CD4-positive, alpha-beta T cell treated with Interleukin-21 for 1 hour (primary cell): ENCODE measurements at regions not wholly inside any gene's neighbourhood (a gene's known extent, or its start where the extent isn't known, plus 50 kb on each side); places are given as distances from the start of the nearest gene placed in this dataset.

Experiments used
- DNase-seq: peaks from one replicate; pipeline ENCODE4 v3.0.0-alpha.2; 2020

DNA sequence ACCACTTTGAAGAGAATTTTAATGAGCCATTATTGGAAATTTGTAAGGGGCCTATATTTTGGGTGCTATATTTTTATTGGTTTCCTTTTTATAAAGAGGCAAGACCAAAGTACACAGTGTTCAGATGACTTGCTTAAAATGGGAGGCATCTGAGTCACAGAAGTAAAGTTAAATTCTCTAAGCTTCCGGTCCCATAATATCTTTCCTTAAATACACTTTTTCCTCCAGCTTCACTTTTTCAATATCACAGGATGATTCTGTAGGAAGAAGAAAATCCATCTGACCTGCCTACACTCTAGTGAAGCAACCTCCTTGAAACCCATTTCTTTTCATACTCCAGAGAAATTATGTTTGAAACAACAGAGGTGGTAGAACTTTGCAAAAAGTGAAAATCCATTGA lies 274.0 kb downstream of the PIK3R1 start:
- no peak for DNase-seq

DNA sequence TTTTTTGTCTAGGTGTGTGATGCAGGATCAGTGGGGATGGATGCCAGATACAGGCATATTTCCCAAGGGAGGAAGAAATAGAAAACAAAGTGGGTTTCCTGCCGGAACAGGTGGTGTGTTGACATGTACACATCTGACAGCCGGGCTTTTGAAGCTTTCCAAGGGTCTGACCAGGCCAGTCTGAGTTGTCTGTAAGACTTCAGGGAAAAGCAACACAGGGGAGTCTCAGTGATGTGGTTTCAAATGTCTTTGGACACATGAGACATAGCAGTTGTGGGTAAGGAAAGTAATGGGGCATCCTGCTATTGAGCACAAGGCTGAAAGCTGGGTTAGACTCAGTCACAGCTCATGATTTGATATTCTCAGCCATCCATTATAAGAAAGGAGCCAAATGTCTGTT lies 274.9 kb downstream of the PIK3R1 start:
- no peak for DNase-seq

DNA sequence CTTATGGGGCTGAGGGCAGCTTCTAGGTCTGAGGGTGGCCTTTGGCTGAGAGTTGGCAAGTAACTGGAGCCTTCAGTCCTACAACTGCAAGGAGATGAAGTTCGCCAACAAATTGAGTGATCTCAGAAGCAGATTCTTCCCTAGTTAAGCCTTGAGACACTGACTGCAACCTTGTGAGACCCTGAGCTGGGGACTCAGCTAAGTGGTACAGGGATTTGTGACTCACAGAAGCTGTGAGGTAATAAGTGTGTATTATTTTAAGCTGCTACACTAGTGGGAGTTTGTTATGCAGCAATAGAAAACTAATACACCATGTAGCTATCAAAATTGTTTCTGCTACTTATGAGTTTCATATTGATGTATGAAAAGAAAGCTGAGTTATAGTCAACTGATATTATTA lies 279.2 kb downstream of the PIK3R1 start:
- DNase-seq, result no peak

DNA sequence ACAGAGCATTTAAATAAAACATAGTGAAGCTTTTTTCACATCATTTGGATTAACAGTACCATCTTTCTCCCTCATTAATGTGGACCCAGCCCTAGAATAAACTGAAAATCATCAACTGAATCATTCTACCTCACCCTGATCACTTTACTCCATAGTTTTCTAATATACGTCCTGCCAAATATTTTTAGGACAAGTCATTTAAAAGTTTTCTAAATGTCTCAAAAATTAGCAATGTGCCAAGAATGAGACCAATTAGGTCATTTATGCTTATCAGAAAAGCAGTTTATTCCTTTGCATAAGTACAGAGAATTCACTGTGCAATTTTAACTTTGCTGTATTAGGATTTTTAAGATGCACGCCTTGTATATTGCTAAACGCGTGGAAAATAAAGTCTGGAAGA lies 284.4 kb downstream of the PIK3R1 start:
- no peak for DNase-seq

DNA sequence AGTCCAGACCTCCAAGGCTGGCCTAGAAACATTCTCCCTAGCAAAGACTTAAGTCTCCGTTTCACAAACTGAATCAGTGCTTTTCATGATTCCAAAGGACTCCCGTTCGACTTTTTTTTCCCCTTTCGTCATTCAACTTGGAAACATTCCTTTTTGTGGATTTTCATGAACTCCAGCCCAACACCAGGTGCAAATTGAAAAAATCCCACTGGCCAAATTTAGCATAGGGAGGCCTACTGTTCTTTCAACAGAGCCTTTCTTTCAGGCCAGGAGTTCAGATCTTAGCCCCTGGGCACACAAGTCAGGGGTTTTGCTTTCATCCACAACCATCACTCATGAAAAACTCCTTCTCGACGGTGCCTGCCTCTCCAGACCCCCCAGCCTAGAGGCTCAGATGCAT lies 285.3 kb downstream of the PIK3R1 start:
- no peak for DNase-seq

DNA sequence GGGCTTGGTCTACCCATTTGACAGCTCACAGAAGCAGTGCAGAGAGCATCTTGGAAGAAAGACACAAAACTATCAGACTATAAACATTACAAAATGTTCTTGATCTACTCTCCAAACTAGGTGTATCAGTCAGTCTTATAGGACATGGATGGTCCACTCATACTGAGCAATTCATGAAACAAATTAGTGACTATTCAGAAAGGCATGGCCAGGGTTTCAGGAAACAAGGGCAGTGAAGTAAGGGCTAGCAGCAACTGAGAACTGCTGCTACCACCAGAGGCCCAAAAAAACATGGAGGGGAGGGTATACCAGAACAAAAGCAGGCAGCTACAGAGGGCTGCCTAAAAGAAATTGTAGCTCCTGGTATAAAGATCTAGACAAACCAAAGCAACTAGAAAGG lies 287.0 kb downstream of the PIK3R1 start:
- DNase-seq, result no peak

DNA sequence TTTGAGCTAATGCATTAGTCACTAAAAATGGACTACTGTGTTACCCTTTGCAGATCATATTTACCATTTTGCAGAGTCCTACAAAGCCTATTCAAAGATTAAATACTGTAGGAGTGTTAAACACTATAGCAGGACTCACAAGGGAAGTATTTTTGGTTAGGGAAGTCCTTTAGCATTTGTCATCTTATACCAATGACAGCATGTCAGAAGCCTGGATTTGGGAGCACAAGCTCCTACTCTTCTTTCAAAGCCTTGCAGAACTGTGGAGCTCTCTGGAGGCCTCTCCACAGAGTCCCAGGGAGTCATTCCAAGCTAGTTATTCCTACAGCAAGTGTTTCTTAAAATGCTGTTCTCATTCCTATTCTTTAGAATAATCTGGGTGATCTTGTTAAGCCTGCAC lies 288.8 kb downstream of the PIK3R1 start:
- DNase-seq, result no peak

DNA sequence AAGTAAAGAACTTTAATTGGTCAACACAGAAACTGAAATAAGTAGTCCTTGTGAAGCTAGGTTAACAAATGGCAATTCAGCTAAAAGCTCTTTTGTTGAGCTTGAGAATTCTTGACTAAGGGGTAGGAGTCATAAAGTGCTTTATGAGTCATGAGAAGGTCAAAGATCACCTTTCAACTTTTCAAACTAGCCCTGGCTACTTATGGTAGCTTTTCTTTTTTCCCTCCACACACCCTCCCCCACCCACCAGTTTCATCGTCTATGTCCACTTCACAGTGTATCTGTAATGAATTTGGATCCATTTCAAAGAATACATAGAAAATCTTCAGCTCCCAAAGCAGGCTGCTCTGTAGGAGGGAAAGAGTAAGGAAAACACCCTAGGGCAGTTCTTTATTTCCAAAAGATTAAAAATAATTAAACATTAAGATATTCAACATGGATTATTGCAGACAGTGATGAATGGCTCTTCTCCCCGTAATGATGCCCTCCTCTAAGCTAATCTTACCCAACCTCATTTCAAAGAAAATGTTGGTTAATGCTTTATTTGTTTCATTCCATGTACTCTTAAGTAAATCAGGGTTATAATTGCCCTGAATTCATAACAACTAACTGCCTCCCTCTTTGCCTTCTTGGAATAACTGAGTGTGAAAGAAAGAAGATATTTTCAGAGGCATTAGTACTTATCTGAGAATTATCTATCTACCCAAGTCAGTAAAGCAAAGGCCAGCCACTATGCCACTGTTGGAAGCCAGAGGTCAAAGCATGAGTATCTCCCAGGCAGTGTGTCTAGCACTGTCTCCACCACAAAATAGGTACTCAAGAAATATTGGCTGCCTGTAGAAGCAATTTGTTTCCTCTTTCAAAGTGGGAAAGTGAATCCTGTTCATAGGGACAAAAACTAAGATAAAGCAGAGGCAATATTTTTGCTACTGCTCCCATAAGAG lies 290.6 kb downstream of the PIK3R1 start:
- DNase-seq, result no peak

DNA sequence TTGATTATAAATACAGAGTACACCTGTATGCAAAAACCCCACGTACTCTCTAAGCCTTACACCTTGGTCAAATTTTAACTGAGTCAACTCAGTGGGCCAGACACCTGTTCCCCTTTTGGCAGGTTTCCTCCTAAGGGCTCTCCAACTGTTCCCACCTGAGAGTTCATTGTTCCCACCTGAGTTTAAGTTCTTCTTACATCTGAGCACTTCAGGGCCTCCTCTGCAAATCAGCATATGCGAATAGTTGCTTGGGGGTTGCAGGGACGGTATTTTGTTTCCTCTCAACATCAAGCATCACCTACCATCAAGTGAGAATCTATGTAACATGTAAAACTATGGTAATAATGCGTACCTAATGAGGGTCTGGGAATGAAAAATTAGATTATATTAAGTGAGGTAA lies 300.0 kb downstream of the PIK3R1 start:
- DNase-seq, result no peak

DNA sequence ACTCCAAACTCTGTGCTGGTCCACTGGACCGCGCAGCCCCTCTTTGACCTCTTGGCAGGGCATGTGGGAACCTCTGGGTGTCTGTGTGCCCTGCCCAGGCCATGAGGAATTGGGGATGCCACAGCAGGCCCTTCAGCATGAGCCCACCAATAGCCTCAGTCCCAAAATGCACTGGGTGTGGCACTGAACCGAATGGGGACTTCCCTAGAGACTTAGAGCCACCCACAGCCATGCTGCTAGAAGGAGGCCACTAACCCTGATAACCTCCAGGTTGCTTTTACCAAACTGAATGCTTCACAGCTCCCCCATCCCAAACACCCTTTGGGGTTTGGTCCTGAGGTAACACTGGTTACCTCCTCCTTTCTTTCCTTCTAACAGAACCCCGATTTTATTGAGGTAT lies 302.7 kb downstream of the PIK3R1 start:
- no peak for DNase-seq

DNA sequence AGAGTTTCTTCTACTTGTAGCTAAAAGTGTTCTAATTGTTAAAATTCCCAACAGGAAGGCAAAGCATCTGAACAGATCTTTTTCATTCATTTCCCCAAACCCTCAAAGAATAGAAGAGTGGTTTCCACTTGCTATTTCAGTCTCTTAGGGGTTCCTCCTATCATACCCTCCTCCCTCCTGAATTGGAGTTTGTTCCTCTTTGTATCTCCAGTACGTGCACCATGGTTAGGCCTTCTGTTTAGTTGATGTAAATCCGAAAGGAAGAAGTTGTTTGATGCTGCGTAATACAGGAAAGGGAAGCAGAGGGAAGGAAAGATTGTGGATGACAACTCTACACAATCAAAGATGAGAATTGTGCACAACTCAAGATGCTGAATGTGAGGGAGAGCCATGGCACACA lies 303.6 kb downstream of the PIK3R1 start:
- DNase-seq, result no peak

DNA sequence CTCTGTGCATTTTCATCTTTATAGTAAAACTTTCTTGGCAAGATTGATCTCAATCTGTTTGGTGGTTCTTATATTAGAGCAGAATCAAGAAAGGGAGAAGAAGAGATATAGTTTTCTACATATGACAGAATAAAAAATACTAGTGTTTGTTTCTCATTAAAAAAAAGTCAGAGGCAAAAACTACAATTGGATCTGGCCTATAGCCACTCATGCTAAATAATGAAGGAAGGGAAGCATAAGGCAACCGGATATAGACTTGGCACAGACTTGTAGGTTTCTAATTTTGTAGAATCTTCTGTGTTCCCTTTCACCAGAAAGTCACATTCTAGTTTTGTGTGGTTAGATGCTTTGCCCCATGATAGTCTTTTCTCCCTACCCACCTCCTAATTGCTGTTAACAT lies 306.2 kb downstream of the PIK3R1 start:
- DNase-seq, result no peak

DNA sequence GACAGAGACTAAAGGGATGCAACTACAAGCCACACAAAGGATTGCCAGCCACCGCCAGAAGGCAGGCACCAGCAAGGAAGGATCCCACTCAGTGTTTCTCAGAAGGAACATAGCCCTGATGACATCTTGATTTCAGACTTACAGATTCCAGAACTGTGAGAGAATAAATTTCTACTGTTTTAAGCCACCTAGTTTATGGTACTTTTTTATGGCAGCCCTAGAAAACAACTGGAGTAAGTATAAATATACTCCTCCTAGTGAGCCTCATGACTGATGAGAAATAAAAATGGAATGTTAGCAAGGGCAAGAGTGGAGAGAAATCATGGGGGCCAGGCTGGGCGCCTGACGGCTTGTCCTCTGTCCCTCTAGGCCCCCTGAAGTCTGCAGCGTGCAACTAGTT lies 307.3 kb downstream of the PIK3R1 start:
- no peak for DNase-seq

DNA sequence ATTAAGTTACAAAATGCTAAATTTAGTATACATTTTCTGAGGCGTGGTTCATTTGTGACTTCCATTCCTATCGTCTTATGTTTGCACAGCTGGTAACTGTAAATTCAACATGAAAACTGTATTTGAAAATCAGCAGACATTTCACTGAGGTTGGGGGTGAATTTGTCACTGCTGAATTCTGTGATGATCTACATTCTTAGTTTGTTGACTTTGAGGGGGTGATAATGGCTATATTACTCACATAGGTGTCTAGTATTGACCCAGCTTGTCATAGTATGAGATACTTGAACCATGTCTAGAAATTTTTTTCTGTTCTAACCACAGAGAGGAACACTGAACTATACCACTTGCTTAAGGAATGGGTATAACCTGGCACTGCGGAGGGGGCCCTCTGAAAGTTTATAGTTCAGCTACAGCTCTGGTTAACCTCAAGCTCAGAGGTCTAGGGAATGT lies 313.3 kb downstream of the PIK3R1 start:
- DNase-seq, result no peak

DNA sequence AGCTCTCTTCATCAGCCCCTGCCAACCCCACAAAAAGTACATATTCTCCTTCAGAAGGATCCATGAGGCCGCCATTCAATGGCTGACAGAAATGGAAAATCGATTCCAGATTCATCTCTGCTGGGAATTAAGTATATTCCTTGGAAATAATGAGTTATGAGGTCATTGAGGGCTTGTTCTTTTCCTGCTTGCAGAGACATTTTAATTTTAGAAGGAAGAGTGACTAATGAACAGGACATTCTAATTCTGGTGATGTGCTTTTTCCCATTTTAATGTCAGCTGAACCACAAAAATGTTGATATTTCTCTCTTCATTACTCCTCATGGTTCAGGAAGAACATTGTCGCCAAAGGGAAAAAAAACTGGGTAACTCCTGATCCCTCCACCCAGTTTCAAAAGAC lies 314.0 kb downstream of the PIK3R1 start:
- no peak for DNase-seq

DNA sequence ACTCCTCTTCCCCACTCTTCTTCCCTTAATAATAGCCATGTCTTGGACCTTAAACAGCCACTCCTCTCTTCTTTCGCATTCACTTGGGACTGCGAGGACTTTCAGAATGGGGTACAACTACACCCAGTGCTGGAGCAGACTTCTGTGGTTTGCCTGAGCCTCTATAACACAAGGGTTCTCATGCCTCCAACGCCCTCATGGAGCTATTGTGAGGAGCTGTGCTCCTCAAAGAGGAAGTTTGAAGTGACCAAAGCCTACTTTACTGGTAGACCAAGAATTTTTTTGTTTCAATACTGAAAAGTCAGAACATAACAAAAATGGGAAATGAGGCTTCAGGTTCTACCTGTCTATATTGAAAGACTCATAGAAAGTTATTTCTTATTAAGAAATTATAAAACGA lies 316.4 kb downstream of the PIK3R1 start:
- DNase-seq, result no peak

DNA sequence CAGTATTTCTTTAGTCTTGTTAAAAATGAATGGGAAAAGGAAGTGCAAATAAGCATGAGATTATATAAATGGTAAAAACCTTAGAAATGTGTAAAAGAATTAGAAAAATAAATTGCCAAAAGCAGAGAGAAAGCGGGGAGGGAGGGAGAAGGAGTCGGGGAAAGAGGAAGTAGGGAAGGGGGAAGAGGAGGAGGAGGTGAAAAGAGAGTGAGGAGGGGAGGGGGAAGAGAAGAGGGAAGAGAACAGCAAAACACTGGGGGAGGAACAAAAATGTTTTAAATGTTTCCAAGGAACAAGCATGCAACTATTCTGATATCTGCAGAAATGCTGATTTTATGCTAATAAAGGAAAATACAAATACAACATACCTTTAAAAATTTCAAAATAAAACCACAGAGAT lies 317.5 kb downstream of the PIK3R1 start:
- DNase-seq, result no peak

DNA sequence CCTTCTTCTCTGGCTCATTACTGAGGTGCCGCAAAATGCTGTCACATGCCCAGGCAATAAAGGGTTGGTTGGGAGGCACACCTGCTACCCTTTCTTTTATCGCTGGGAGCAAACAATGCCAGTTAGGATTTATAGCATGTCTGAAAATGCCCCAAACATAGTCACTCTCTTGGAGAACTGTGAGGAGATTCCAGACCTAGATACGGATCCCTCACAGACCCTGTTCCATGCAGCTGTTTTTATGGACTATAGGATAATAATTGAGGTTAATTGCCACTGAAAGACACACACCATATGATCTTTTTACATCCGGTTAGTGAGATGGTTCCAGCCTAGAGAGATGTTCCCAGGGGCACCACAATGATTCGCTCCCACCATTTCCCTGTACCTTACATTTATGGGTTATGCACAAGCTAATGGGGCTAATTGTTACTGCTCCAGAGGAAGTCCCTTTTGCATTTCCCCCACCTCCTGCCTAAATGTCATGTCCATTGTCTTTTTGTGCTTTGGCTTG lies 318.1 kb downstream of the PIK3R1 start:
- no peak for DNase-seq

DNA sequence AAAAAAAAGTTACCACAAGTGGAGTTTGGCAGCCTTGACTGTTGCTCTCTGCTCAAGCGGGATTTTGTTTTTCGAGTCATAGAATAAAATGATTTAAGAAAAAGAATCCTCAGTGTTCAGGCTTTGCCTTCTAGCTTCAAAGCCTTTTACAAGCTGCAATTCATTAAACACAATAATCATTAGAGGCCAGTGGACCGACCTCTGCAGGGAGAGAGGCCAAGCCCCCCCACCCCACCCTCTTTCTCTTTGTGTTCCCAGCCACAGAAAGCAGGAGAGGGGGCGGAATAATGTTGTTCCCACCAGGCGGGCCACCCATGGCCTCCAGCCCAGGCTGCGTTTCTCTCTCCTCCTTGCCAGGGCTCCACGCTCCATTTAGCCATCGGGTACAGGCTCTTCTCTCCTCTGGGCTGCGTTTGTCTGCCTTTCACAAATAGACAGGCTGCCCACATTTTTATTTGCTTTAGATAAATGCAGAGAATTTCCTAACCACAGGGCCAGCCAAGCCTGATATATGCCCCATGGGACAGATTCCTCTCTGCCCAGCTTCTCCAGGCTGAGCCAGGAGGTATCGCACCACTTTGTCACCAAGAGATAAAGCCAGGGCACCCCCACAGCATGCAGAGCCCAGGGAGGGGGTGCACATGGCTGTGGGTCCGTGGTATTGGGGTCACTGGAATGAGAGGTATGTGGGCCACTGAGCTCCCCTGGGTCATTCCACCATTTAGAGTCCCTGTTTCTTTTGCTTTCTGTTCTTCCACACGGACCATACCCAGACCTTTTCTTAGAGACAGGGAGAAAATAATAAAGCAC lies 318.8 kb downstream of the PIK3R1 start:
- DNase-seq, result no peak

DNA sequence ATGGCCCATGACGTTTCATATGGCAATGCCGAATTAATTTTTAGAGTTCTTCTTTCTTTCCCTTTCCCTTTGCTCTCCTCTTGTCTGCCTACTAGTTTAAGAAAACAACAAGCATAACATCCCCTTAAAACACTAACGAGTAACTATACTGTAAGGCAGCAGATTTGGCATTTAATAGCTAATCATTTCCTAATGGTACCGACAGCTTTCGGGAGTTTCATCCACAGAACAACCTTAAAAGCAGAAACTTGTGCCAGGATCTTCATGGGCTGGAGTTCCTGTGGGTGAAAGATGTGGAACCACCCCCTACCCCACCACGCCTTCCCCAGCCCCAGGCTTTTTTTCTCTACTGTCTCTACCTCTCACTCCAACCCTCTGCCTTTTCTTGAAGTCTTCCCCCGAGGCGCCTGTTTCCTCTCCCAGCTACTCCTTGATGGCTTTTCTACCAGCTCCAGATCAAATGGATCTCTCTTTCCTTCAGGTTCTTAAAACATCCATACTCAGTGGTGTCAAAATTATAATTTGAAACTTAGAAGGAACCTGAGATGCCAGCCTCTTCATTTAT lies 319.5 kb downstream of the PIK3R1 start:
- DNase-seq, result no peak

DNA sequence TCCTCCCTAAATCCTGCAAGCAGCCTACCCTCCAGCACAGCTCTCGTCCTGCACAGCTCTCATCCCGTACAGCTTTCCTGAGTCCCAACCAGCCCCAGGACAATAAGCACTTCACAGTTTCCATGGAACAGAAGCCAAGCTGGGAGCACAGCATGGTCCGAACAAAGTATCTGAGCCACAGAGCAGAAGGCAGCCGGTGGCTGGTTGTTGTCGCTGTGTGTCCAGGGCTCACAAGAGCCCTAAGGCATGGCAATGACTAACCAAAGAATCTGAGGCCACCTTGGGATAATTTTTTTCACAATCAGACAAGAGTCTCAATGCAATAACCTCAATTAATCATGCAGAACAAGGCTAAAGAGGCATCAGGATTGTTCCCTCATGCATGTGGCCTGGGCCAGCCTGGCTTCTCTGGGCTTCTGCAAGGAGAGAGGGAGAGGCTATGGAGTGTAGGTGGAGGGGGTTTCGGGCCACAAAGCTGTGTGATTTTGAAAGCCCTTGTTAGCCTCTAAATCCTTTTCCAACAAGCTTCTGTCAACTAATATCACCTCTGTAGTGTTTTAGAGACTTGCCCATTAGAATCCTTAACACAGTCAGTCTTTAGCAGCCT lies 323.4 kb downstream of the PIK3R1 start:
- DNase-seq, result no peak

DNA sequence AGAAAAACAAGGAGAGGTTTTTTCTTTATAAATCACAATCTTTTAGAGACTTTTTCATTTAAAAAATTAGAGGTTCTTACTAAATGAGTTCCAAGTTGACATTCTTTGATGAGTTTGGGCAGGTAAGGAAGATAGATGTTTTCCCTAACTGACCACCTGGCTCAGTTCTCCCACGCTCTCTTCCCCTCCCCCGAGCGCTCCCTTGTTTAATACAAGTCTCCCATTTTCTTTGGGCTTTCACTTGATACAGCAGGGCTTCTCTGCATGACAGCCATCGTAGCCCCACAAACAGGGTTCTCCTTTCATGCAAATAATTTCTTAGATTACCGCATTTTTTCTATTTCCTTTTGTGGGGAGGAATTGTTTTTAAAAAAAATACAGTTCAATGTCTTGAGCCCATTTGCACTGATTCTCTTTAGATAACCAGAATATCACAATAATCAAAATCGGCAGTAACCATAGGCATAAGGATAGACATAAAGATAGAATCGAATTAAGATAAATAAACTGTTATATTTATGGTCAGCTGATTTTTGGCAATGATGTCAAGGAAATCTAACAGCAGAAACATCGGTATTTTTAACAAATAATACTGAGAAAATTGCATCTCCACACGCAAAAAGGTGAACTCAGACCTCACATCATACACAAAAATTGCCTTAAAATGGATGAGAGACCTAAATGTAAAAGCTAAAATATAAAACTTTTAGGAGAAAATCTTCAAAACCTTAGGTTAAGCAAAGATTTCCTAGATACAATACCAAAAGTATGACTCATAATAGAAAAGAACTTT lies 325.4 kb downstream of the PIK3R1 start:
- DNase-seq, result no peak
